ENCODE measurements at regions not wholly inside any gene's neighbourhood (a gene's known extent, or its start where the extent isn't known, plus 50 kb on each side); places are given as distances from the start of the nearest gene placed in this dataset.

- no peaks in the 10 kb centered on the region for H3K4me1 Mint-ChIP-seq (ENCODE audit: unreplicated experiment)
- TF ChIP-seq CTCF (IDR thresholded peaks at IDR 0.05; ENCODE audit: unreplicated experiment) = no peak
- H3K27ac Mint-ChIP-seq (ENCODE audit: unreplicated experiment) = no peak overlapping the region
Measured at GRCh38 chr14:86543521-86543920, 1013.6 kb downstream of the FLRT2 start.

GRCh38 chr14:86541972-86542371 lies 1012.0 kb downstream of the FLRT2 start:
- TF ChIP-seq CTCF (IDR thresholded peaks at IDR 0.05; ENCODE audit: unreplicated experiment) = no peak
- no peak for DNase-seq (ENCODE audit: low spot score)
- H3K4me1 Mint-ChIP-seq (ENCODE audit: unreplicated experiment) = no peaks in the 10 kb centered on the region

More at GRCh38 chr14:86543521-86543920, 1013.6 kb downstream of the FLRT2 start:
- H3K9me3 Mint-ChIP-seq (ENCODE audit: unreplicated experiment) = no peaks in the 10 kb centered on the region
- H3K36me3 Mint-ChIP-seq (ENCODE audit: low read depth, unreplicated experiment) = no peaks in the 10 kb centered on the region
- no peaks in the 10 kb centered on the region for H3K27me3 Mint-ChIP-seq (ENCODE audit: unreplicated experiment)
- DNase-seq (ENCODE audit: low spot score) = no peak
- H3K4me3 Mint-ChIP-seq (ENCODE audit: unreplicated experiment) = no peak overlapping the region

GRCh38 chr14:86540636-86541247 lies 1010.8 kb downstream of the FLRT2 start:
- H3K27me3 Mint-ChIP-seq (ENCODE audit: unreplicated experiment) = no peaks in the 10 kb centered on the region

More at GRCh38 chr14:86541972-86542371, 1012.0 kb downstream of the FLRT2 start:
- no peaks in the 10 kb centered on the region for H3K27me3 Mint-ChIP-seq (ENCODE audit: unreplicated experiment)
- no peak overlapping the region for H3K27ac Mint-ChIP-seq (ENCODE audit: unreplicated experiment)
- H3K9me3 Mint-ChIP-seq (ENCODE audit: unreplicated experiment) = no peaks in the 10 kb centered on the region
- no peaks in the 10 kb centered on the region for H3K36me3 Mint-ChIP-seq (ENCODE audit: low read depth, unreplicated experiment)
- no peak overlapping the region for H3K4me3 Mint-ChIP-seq (ENCODE audit: unreplicated experiment)

GRCh38 chr14:86539361-86540070 lies 1009.6 kb downstream of the FLRT2 start:
- H3K27me3 Mint-ChIP-seq (ENCODE audit: unreplicated experiment) = no peaks in the 10 kb centered on the region
- H3K36me3 Mint-ChIP-seq (ENCODE audit: low read depth, unreplicated experiment) = no peaks in the 10 kb centered on the region
- DNase-seq (ENCODE audit: low spot score) = no peak
- no peak overlapping the region for H3K4me3 Mint-ChIP-seq (ENCODE audit: unreplicated experiment)
- no peak overlapping the region for H3K27ac Mint-ChIP-seq (ENCODE audit: unreplicated experiment)
- H3K9me3 Mint-ChIP-seq (ENCODE audit: unreplicated experiment) = no peaks in the 10 kb centered on the region
- TF ChIP-seq CTCF (IDR thresholded peaks at IDR 0.05; ENCODE audit: unreplicated experiment) = no peak
- H3K4me1 Mint-ChIP-seq (ENCODE audit: unreplicated experiment) = no peaks in the 10 kb centered on the region

More at GRCh38 chr14:86540636-86541247, 1010.8 kb downstream of the FLRT2 start:
- Mint-ChIP-seq H3K27ac (ENCODE audit: unreplicated experiment) (no peak overlapping the region), H3K36me3 (ENCODE audit: low read depth, unreplicated experiment) (no peaks in the 10 kb centered on the region), H3K4me3 (ENCODE audit: unreplicated experiment) (no peak overlapping the region), H3K4me1 (ENCODE audit: unreplicated experiment) (no peaks in the 10 kb centered on the region), H3K9me3 (ENCODE audit: unreplicated experiment) (no peaks in the 10 kb centered on the region)
- no peak for TF ChIP-seq CTCF (IDR thresholded peaks at IDR 0.05; ENCODE audit: unreplicated experiment)
- no peak for DNase-seq (ENCODE audit: low spot score)

GRCh38 chr14:86533834-86534233 lies 1003.9 kb downstream of the FLRT2 start:
- Mint-ChIP-seq H3K4me3 (ENCODE audit: unreplicated experiment) (no peak overlapping the region), H3K27me3 (ENCODE audit: unreplicated experiment) (no peaks in the 10 kb centered on the region), H3K9me3 (ENCODE audit: unreplicated experiment) (no peaks in the 10 kb centered on the region), H3K4me1 (ENCODE audit: unreplicated experiment) (no peaks in the 10 kb centered on the region), H3K36me3 (ENCODE audit: low read depth, unreplicated experiment) (no peaks in the 10 kb centered on the region), H3K27ac (ENCODE audit: unreplicated experiment) (no peak overlapping the region)
- DNase-seq (ENCODE audit: low spot score) = no peak
- no peak for TF ChIP-seq CTCF (IDR thresholded peaks at IDR 0.05; ENCODE audit: unreplicated experiment)
